GM21390 (cell line): ENCODE measurements at regions not wholly inside any gene's neighbourhood (a gene's known extent, or its start where the extent isn't known, plus 50 kb on each side); places are given as distances from the start of the nearest gene placed in this dataset.

ENCODE experiments used
- ATAC-seq: cut with Tn5 transposase; IDR thresholded peaks from one replicate; pipeline ENCODE4 v1.9.1; 2021; ENCODE audit not compliant: unreplicated experiment

DNA sequence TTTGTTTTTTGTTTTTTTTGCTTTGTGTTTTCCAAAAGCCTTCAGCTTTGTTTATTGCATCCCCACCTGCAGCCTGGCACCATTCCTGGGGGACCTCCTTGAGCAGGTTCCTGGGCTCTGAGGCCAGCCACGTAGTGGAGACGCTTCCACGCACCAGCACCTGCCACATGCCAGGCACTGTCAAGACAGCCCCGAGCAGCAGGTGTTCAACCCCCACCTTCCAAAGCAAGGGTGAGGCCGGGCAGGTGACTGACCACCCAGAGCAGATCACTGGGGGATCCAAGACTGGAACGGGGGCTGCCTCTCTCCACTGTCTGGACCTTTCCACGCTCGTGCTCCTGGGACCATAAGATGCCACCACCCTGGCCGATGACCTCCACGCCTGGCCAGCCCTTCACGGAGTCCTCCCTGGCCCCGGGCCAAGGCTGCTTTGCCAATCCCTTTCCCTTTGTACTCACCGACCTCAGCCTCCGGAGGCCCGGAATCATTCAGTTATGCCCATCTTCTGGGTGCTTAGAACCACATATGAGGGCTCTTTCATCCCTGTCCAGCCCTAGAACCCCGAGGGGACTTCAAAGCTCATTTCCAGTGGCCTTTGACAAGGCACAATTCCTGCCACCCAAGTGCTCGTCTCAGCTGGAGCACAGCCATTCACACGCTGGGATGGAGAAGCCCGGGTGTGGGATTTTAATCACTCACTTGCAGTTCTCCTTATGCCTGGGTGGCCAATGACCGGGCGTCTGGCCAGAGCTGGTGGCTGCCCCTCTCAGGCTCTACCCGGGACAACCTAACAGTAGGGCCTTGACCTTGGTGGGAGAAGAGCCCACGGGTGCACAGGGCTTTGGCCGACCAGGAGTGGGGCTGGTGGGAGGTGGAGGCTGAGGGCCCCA, 330.8 kb downstream of the NPHP4 start:
- ATAC-seq = no peak

GRCh38 chr1:5660141-5660935, 331.9 kb downstream of the NPHP4 start:
- no peak for ATAC-seq

GRCh38 chr1:5659606-5660005, 332.6 kb downstream of the NPHP4 start:
- no peak for ATAC-seq

DNA sequence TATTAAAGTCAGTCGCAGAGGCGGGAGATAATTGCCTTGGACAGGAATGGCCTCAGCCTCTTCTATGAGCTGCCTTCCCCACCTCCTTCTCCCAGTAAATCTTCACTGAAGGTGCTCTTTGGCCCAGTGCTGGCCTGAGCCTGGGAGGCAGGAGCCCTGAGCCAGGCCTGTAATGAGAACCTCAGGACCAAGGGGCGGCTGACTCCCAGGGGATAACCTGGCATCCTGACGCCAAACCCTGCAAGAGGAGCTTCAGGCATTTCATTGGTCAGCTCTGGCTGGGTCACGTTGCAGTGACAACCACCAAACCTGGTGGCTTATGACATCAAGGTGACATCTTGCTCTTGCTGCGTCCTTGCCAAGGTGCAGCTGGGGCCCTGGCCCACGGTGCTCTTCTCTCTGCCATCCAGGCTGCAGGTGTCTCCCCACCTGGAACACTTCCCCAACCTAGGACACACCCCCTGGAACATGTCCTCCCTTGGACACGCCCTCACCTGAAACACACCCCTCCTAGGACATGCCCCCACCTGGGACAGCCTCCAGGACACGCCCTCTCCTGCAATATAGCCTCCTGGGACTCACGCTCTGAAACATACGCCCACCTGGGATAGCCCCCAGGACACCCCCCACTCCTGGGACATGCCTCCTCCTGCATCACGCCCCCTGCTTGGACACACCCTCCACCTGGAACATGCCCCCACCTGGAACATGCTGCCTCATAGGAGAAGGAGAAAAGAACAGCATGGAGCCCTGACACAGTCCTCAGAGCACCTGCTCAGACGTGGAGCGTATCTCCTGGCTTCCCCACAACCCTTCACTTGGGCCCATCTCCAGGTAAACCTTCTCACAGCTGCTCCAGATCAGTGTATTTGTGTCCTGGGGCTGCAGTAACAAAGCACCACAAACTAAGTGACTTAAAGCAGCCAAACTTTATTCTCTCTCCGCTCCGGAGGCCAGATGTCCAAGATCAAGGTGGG, 333.6 kb downstream of the NPHP4 start:
- ATAC-seq = no peak

DNA sequence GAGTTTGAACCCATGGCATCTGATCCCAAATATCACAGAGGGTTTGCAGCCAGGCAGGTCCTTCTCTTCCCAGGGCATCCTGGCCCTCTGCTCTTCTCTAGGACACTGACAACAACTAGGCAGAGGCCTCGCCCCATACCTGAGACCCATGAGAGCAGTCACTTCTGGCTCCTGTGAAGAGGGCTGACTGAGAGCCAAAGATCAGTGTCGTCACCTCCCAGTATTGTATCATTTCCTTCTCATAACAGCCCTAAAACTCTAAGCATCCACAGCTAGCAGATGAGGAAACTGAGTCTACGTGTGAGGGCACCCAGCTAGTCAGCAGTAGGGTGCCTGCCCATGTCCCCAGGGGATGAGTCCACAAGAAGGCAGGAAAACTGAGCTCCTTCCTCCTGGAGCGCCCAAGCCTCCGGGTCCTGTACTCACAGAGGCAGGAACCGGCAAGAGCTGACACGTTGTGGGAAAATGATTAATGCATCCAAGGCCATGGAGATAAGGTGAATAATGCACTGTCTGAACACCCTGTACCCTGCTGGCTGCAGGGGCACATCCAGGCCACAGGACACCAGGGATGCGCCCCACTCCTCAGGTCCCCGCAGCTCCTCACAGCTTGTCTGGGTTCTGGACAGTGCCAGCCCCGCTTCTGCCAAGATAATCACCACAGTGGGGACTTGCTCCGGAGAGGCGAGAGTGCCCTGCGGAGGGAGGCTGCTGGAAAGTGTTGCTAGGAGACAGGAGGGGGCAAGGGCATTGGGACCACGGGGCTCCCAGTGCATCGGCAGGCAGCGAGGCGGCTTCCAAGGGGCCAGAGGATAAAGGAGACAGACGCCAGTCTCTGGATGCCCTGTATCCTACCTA, 340.0 kb downstream of the NPHP4 start:
- no peak for ATAC-seq

- no peak for ATAC-seq
Observed at GRCh38 chr1:5651473-5651872, 340.8 kb downstream of the NPHP4 start.

DNA sequence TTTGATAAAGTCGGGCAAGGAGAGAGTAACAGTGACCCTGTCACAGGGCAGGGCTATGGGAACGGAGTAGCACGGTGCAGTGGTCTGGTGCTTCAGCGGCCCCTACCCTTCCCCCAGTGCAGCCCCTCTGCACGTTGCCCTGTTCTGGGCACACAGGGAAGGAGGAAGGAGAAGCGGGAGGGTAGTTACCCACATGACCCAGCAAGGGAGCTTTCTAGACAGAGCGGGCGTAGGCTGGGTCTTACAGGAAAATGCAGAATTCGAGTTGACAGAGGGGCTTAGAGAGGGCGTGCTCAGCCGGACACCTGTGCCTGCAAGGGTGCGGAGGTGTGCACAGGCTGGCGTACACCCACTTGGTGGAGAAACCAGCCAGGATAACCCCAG, 341.2 kb downstream of the NPHP4 start:
- no peak for ATAC-seq

GRCh38 chr1:5650283-5651026, 341.8 kb downstream of the NPHP4 start:
- no peak for ATAC-seq

GRCh38 chr1:5649795-5650194, 342.4 kb downstream of the NPHP4 start:
- no peak for ATAC-seq

- ATAC-seq = no peak
Observed at GRCh38 chr1:5649166-5649551, 343.1 kb downstream of the NPHP4 start.

DNA sequence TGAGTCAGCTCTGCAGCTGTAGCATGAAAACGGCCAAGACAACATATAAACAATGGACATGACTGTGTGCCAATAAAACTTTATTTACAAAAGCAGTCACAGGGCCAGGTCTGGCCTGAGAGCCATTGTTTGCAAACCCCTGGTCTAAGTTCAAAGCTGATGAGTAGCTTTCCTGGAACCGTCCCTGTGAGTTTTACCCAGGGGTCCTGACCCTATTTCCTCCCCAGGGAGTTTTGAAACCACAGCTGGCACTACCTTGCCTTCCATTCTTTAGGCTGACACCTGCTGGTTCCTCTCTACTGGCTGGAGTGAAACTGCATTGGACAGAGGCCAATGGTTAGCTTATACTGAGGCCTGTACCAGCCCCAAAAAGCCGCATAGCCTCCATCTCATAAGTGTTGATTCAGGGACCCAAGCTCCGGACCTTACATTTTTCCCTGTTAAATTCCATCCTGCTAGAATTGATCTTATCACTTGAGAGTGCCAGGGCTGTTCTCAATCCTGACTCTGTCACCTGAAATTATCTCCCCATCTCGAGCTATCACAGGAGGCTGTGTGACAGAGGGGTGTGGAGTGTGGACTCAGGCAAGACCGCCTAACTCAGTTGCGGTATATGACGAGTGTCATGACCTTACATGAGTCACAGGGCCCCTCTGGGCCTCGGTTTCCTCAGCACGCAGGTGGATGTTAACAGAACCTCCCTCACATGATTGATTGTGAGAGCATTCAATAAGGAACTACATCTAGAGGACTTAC, 343.6 kb downstream of the NPHP4 start:
- no peak for ATAC-seq

- ATAC-seq = no peak
Observed at GRCh38 chr1:5647234-5647633, 345.0 kb downstream of the NPHP4 start.

DNA sequence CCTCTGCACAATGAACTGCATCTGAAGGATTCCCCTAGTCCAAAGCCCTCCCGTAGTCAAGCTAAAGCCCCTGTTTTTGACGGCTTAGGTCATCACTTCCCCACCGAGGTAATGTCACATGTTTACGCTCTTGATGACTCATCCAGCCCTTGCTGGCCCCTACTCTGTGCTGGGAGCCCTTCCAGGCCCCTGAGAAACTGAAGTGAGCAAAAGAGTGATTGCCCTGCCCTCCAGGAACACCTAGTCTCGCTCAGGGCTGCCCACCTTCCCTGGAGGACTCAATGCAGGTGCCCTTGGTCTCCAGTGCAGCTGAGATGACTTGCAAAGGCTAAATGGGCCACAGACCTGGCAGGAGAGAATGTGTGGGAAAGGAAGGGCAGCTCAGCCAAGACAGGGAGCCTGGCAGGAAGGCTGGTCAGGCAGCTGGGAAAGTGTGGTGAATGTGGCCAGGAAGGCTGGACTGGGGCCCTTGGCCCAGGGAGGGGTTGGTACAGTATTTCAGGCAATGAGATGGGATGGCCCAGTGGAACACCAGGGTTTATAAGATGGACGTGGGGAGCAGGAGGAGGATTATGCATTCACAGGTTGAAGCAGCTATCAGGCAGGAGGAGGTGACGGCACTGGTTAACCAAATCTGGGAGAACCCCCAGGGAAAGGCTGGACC, 345.6 kb downstream of the NPHP4 start:
- no peak for ATAC-seq

GRCh38 chr1:5645929-5646328, 346.3 kb downstream of the NPHP4 start:
- ATAC-seq = no peak

DNA sequence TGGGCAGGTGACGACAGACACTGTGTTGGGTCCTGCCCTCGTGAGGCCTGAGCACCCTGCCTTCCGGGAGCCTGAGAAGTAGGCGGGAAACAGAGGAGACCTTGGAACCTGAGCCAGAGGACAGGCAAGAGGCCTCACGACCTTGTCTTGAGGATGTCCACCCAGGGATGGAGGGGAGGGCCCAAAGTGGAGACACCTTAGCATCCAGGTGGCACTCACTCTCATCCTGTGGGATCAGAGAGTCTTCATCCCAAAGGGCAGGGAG, 347.2 kb downstream of the NPHP4 start:
- no peak for ATAC-seq

- no peak for ATAC-seq
Observed at GRCh38 chr1:5644281-5645134, 347.7 kb downstream of the NPHP4 start.

DNA sequence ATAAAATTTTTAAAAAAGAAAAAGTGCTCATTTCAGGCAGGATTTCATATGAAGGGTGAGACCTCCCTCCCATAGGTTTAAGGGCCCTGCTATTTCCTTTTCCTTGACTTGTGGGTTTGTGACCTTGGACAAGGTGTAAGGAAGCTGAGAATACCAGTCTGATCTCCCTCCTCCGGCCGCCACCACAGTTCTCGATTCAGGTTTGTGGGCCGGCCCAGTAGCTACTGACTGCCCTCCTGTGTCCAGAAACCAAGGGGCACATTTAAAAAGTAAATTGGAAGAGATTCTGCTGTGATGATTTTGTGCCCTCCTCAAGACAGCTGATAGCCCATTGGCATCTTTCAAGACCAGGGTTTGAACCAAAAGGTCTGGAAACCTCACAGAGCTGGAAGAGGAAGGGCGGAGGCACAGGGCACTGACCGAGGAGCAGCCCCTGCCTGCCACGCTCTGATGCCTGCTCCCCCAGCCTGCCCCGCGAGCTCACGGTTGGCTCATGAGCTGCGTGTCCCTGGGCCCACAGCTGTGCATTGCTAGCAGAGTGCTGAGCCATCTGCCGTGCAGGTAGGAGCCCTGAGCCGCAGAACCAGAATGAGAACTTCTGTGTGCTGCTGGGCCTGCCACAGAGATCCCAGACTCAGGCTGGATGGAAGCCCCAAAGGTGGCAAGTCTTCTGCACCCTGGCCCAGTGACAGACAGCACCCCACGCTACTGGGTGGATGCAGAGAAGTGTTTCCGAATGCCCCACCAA, 348.7 kb downstream of the NPHP4 start:
- no peak for ATAC-seq
